CD4-positive, alpha-beta T cell (primary cell): ENCODE measurements at regions not wholly inside any gene's neighbourhood (a gene's known extent, or its start where the extent isn't known, plus 50 kb on each side); places are given as distances from the start of the nearest gene placed in this dataset.

Source experiments
- ATAC-seq: fragments of 200-7000 bp; cut with Tn5 transposase; one replicate; pipeline ENCODE4 v1.10.0; 2022; ENCODE audit warnings: mild to moderate bottlenecking; ENCODE audit not compliant: poor library complexity
- CTCF ChIA-PET: fragments of 350-600 bp; sonication (Branson Sonifier 250); formaldehyde crosslinking; loops from one replicate; lab custom pipeline; 2021; ENCODE audit warnings: antibody characterized with exemption, inconsistent platforms; lab: Charles Lee
- POLR2A ChIA-PET: fragments of 350-600 bp; sonication (Branson Sonifier 250); formaldehyde crosslinking; loops from one replicate; lab custom pipeline; 2021; ENCODE audit warnings: antibody characterized with exemption, inconsistent platforms; lab: Charles Lee
- DNase-seq, 14 experiments: peaks; one replicate each; pipeline ENCODE4 v3.0.0-alpha.2; 2013 to 2020; ENCODE audit warnings: mixed read lengths in 2 of 14
- H3K27ac ChIP-seq, 2 donors: one replicate each; pipeline versions ENCODE4 v1.5.1 to v1.7.0; 2013; ENCODE audit warnings: low read length in 2 of 2, low read depth in 1 of 2, mild to moderate bottlenecking in 1 of 2
- H3K27me3 ChIP-seq, 2 experiments: 1 replicate in 1 of 2; 2 replicates in 1 of 2; pipeline versions ENCODE4 v1.6.1 to v1.7.0; 2013; ENCODE audit warnings: low read length in 2 of 2, control low read depth in 1 of 2, mild to moderate bottlenecking in 1 of 2, moderate library complexity in 1 of 2; ENCODE audit not compliant: insufficient read depth in 2 of 2, control insufficient read depth in 1 of 2
- H3K36me3 ChIP-seq: one replicate; pipeline ENCODE4 v1.6.1; 2013; ENCODE audit warnings: low read length, control low read depth; ENCODE audit not compliant: insufficient read depth
- H3K4me1 ChIP-seq: one replicate; pipeline ENCODE4 v1.6.1; 2013; ENCODE audit warnings: low read length, control low read depth; ENCODE audit not compliant: insufficient read depth
- H3K4me3 ChIP-seq: one replicate; pipeline ENCODE4 v1.5.1; 2013; ENCODE audit warnings: mild to moderate bottlenecking, low read length, moderate library complexity
- H3K9me3 ChIP-seq, 2 experiments: 1 replicate in 1 of 2; 2 replicates in 1 of 2; pipeline versions ENCODE4 v1.6.1 to v1.7.0; 2013; ENCODE audit warnings: low read length in 2 of 2, mild to moderate bottlenecking in 2 of 2, control low read depth in 1 of 2, moderate library complexity in 1 of 2; ENCODE audit not compliant: control insufficient read depth in 1 of 2, insufficient read depth in 1 of 2
- H3K27ac Mint-ChIP-seq: one replicate; pipeline ENCODE4 v1.8.0; 2020; ENCODE audit warnings: mixed read lengths
- H3K27me3 Mint-ChIP-seq: one replicate; pipeline ENCODE4 v1.8.0; 2021; ENCODE audit warnings: mixed read lengths
- H3K36me3 Mint-ChIP-seq: one replicate; pipeline ENCODE4 v1.8.0; 2021; ENCODE audit warnings: low read depth, mixed read lengths
- H3K4me1 Mint-ChIP-seq: one replicate; pipeline ENCODE4 v1.8.0; 2021; ENCODE audit warnings: low read depth, mixed read lengths
- H3K4me3 Mint-ChIP-seq: one replicate; pipeline ENCODE4 v1.8.0; 2020; ENCODE audit warnings: mild to moderate bottlenecking, mixed read lengths
- H3K9me3 Mint-ChIP-seq: one replicate; pipeline ENCODE4 v1.8.0; 2020; ENCODE audit warnings: mixed read lengths
- CTCF ChIP-seq: fragments of 200-600 bp; IDR thresholded peaks from one replicate; pipeline ENCODE4 v1.8.0; 2022; ENCODE audit warnings: antibody characterized with exemption, mild to moderate bottlenecking
- intact Hi-C, 2 experiments: fragments of 100-400 bp; cut with DNase I in 1 of 2; cut with micrococcal nuclease in 1 of 2; formaldehyde crosslinking; loops; one replicate each; pipeline versions ENCODE4 v1.15.1 to v1.9.0; 2023 to 2025; cut with DNase I, micrococcal nuclease

GRCh38 chr4:60962286-60962685 lies 237.8 kb upstream of the ADGRL3 start:
- no peak overlapping the region for H3K27ac ChIP-seq
- DNase-seq (no peak), ATAC-seq (no peak)
- Mint-ChIP-seq H3K9me3 (peaks cover 14% of the 10 kb centered on the region), H3K4me3 (no peak overlapping the region), H3K4me1 (no peaks in the 10 kb centered on the region), H3K27ac (no peak overlapping the region), H3K27me3 (no peaks in the 10 kb centered on the region), H3K36me3 (no peaks in the 10 kb centered on the region)
- CTCF ChIA-PET = no interaction called here
- POLR2A ChIA-PET = no interaction called here
- peaks cover 0 to 5% of the 10 kb centered on the region in 2 experiments for H3K9me3 ChIP-seq
- no peaks in the 10 kb centered on the region for H3K4me1 ChIP-seq
- no peak for TF ChIP-seq CTCF
- H3K27me3 ChIP-seq = no peaks in the 10 kb centered on the region
- no peak overlapping the region for H3K4me3 ChIP-seq
- no peaks in the 10 kb centered on the region for H3K36me3 ChIP-seq
- intact Hi-C loops = no loop called here

GRCh38 chr4:60981534-60981933 lies 218.6 kb upstream of the ADGRL3 start:
- no peak for TF ChIP-seq CTCF
- Histone ChIP-seq H3K36me3 (no peaks in the 10 kb centered on the region), H3K27me3 (no peaks in the 10 kb centered on the region), H3K27ac (no peak overlapping the region), H3K9me3 (peaks cover 0 to 7% of the 10 kb centered on the region in 2 experiments), H3K4me3 (no peak overlapping the region), H3K4me1 (no peaks in the 10 kb centered on the region)
- Mint-ChIP-seq H3K4me1 (no peaks in the 10 kb centered on the region), H3K27ac (no peak overlapping the region), H3K27me3 (no peaks in the 10 kb centered on the region), H3K4me3 (no peak overlapping the region), H3K36me3 (no peaks in the 10 kb centered on the region), H3K9me3 (peaks cover 10% of the 10 kb centered on the region)
- no peak for ATAC-seq
- ChIA-PET POLR2A (no interaction called here), CTCF (no interaction called here)
- no peak for DNase-seq
- intact Hi-C loops = no loop called here

- Histone ChIP-seq H3K27ac (no peak overlapping the region), H3K4me1 (no peaks in the 10 kb centered on the region), H3K9me3 (peaks cover 5 to 7% of the 10 kb centered on the region in 2 experiments), H3K4me3 (no peak overlapping the region), H3K27me3 (no peaks in the 10 kb centered on the region), H3K36me3 (no peaks in the 10 kb centered on the region)
- Mint-ChIP-seq H3K4me1 (no peaks in the 10 kb centered on the region), H3K4me3 (no peak overlapping the region), H3K36me3 (no peaks in the 10 kb centered on the region), H3K9me3 (peaks cover 13% of the 10 kb centered on the region), H3K27me3 (no peaks in the 10 kb centered on the region), H3K27ac (no peak overlapping the region)
- DNase-seq (no peak), ATAC-seq (no peak)
- TF ChIP-seq CTCF = no peak
- POLR2A ChIA-PET = no interaction called here
- intact Hi-C loops = no loop called here
- CTCF ChIA-PET = no interaction called here
Measured at GRCh38 chr4:60989141-60989540, 211.0 kb upstream of the ADGRL3 start.
